Upper lobe of right lung (tissue), 1 donor: ENCODE measurements at regions not wholly inside any gene's neighbourhood (a gene's known extent, or its start where the extent isn't known, plus 50 kb on each side); places are given as distances from the start of the nearest gene placed in this dataset.

Experiments
- ATAC-seq: fragments of 200-7000 bp; cut with Tn5 transposase; one replicate; pipeline ENCODE4 v1.9.1; 2020; ENCODE audit warnings: mild to moderate bottlenecking, moderate library complexity
- DNase-seq: peaks from one replicate; pipeline ENCODE4 v3.0.0-alpha.2; 2020
- H3K27ac ChIP-seq: fragments of 200-600 bp; one replicate; pipeline ENCODE4 v1.8.0; 2022
- H3K27me3 ChIP-seq: fragments of 200-600 bp; one replicate; pipeline ENCODE4 v1.8.0; 2022; ENCODE audit warnings: mild to moderate bottlenecking
- H3K36me3 ChIP-seq: fragments of 200-600 bp; one replicate; pipeline ENCODE4 v1.8.0; 2022
- H3K4me1 ChIP-seq: fragments of 200-600 bp; one replicate; pipeline ENCODE4 v1.8.0; 2022
- H3K4me3 ChIP-seq: fragments of 200-600 bp; one replicate; pipeline ENCODE4 v1.8.0; 2022; ENCODE audit warnings: mild to moderate bottlenecking
- H3K9me3 ChIP-seq: fragments of 200-600 bp; one replicate; pipeline ENCODE4 v1.8.0; 2022
- CTCF ChIP-seq: fragments of 200-600 bp; IDR thresholded peaks from one replicate; pipeline ENCODE4 v1.8.0; 2022; ENCODE audit warnings: antibody characterized with exemption
- intact Hi-C: fragments of 100-400 bp; cut with DNase I; formaldehyde crosslinking; loops from one replicate; pipeline ENCODE4 v1.11.0; 2022
- donor health status: DM: no; HTN: yes; CAD: no; lungs with severe emphysema.

- H3K9me3 ChIP-seq = no peaks in the 10 kb centered on the region
- no peak for TF ChIP-seq CTCF
- H3K27ac ChIP-seq = no peak overlapping the region
- H3K4me1 ChIP-seq = no peaks in the 10 kb centered on the region
- H3K36me3 ChIP-seq = no peaks in the 10 kb centered on the region
- DNase-seq (no peak), ATAC-seq (no peak)
- no peaks in the 10 kb centered on the region for H3K27me3 ChIP-seq
- H3K4me3 ChIP-seq = no peak overlapping the region
- intact Hi-C loops = no loop called here
These were observed 584.3 kb upstream of the ADAMTS16 start for GRCh38 chr5:4555725-4556285.

GRCh38 chr5:4561403-4561802 lies 578.7 kb upstream of the ADAMTS16 start:
- H3K27me3 ChIP-seq = no peaks in the 10 kb centered on the region
- H3K4me1 ChIP-seq = no peaks in the 10 kb centered on the region
- H3K4me3 ChIP-seq = no peak overlapping the region
- H3K36me3 ChIP-seq = no peaks in the 10 kb centered on the region
- DNase-seq = no peak
- no peak for TF ChIP-seq CTCF
- ATAC-seq = no peak
- intact Hi-C loops = no loop called here
- H3K9me3 ChIP-seq = peaks cover 9% of the 10 kb centered on the region
- no peak overlapping the region for H3K27ac ChIP-seq

- no peaks in the 10 kb centered on the region for H3K36me3 ChIP-seq
- H3K27ac ChIP-seq = no peak overlapping the region
- no peaks in the 10 kb centered on the region for H3K27me3 ChIP-seq
- DNase-seq (no peak), ATAC-seq (no peak)
- intact Hi-C loops = no loop called here
- no peak overlapping the region for H3K4me3 ChIP-seq
- no peaks in the 10 kb centered on the region for H3K4me1 ChIP-seq
- H3K9me3 ChIP-seq = peaks cover 9% of the 10 kb centered on the region
- no peak for TF ChIP-seq CTCF
These were observed 576.7 kb upstream of the ADAMTS16 start for GRCh38 chr5:4563400-4563799.

GRCh38 chr5:4570047-4570995 lies 569.8 kb upstream of the ADAMTS16 start:
- no peak for TF ChIP-seq CTCF
- intact Hi-C loops = no loop called here
- no peak for ATAC-seq

GRCh38 chr5:4571248-4571948 lies 568.7 kb upstream of the ADAMTS16 start:
- no peak for TF ChIP-seq CTCF
- H3K27me3 ChIP-seq = no peaks in the 10 kb centered on the region
- H3K4me1 ChIP-seq = no peaks in the 10 kb centered on the region
- no peak overlapping the region for H3K27ac ChIP-seq
- H3K36me3 ChIP-seq = no peaks in the 10 kb centered on the region
- ATAC-seq (no peak), DNase-seq (no peak)
- H3K4me3 ChIP-seq = no peak overlapping the region
- intact Hi-C loops = no loop called here
- H3K9me3 ChIP-seq = no peaks in the 10 kb centered on the region

More at GRCh38 chr5:4570047-4570995, 569.8 kb upstream of the ADAMTS16 start:
- no peaks in the 10 kb centered on the region for H3K4me1 ChIP-seq
- no peak overlapping the region for H3K4me3 ChIP-seq
- H3K36me3 ChIP-seq = no peaks in the 10 kb centered on the region
- no peak for DNase-seq
- no peak overlapping the region for H3K27ac ChIP-seq
- H3K9me3 ChIP-seq = no peaks in the 10 kb centered on the region
- no peaks in the 10 kb centered on the region for H3K27me3 ChIP-seq
